ENCODE measurements at regions not wholly inside any gene's neighbourhood (a gene's known extent, or its start where the extent isn't known, plus 50 kb on each side); places are given as distances from the start of the nearest gene placed in this dataset.

- H3K27me3 ChIP-seq (ENCODE audit: control insufficient read depth, insufficient read depth, low read length), result peaks cover 4% of the 10 kb centered on the region; the same call in 1 of the 2 replicates
- no peaks in the 10 kb centered on the region for H3K36me3 ChIP-seq (replicated peaks; ENCODE audit: control insufficient read depth, insufficient read depth, low read length)
- peak; percentile 88 for DNase-seq
- no peak overlapping the region for H3K4me3 ChIP-seq (ENCODE audit: insufficient read depth, low read depth, low read length)
Measured at GRCh38 chrX:39896951-39897740, 200.6 kb downstream of the BCOR start.

- Histone ChIP-seq H3K4me3 (ENCODE audit: insufficient read depth, low read depth, low read length) (no peak overlapping the region), H3K27me3 (ENCODE audit: control insufficient read depth, insufficient read depth, low read length) (peaks cover 4% of the 10 kb centered on the region; the same call in 1 of the 2 replicates), H3K36me3 (replicated peaks; ENCODE audit: control insufficient read depth, insufficient read depth, low read length) (no peaks in the 10 kb centered on the region)
- no peak for DNase-seq
Measured at GRCh38 chrX:39897741-39898097, 200.0 kb downstream of the BCOR start.

- no peak for DNase-seq
- Histone ChIP-seq H3K27me3 (ENCODE audit: control insufficient read depth, insufficient read depth, low read length) (peaks cover 4% of the 10 kb centered on the region; the same call in 1 of the 2 replicates), H3K4me3 (ENCODE audit: insufficient read depth, low read depth, low read length) (no peak overlapping the region), H3K36me3 (replicated peaks; ENCODE audit: control insufficient read depth, insufficient read depth, low read length) (no peaks in the 10 kb centered on the region)
Measured at GRCh38 chrX:39898147-39898546, 199.6 kb downstream of the BCOR start.

- Histone ChIP-seq H3K27me3 (ENCODE audit: control insufficient read depth, insufficient read depth, low read length) (peaks cover 4% of the 10 kb centered on the region; the same call in 1 of the 2 replicates), H3K36me3 (replicated peaks; ENCODE audit: control insufficient read depth, insufficient read depth, low read length) (no peaks in the 10 kb centered on the region), H3K4me3 (ENCODE audit: insufficient read depth, low read depth, low read length) (no peak overlapping the region)
- DNase-seq, result no peak
Measured at GRCh38 chrX:39899059-39899458, 198.7 kb downstream of the BCOR start.

GRCh38 chrX:39899856-39900776 is 197.6 kb downstream of the BCOR start:
- Histone ChIP-seq H3K4me3 (ENCODE audit: insufficient read depth, low read depth, low read length) (no peak overlapping the region), H3K36me3 (replicated peaks; ENCODE audit: control insufficient read depth, insufficient read depth, low read length) (no peaks in the 10 kb centered on the region), H3K27me3 (ENCODE audit: control insufficient read depth, insufficient read depth, low read length) (peaks cover 4% of the 10 kb centered on the region; the same call in 1 of the 2 replicates)
- DNase-seq, result no peak

DNA sequence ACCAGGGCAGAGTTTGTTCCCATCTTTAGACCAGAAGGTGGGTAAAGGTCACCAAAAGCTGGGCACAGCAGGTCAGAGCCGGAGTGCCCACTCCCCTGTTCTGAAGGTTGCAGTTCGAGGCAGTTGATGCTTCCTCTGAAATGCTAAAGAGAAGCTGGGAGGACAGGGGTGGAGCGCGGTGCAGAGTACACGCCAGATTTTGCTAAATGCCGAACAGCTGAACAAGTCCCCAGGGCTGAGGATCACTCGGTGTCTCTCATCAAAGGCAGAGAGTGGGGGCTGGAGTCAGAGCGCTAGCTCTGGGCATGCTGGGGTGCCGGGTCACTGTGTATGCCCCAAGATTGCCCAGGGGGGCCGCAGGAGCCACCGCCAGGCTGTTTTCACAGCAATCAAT is 197.0 kb downstream of the BCOR start:
- Histone ChIP-seq H3K27me3 (ENCODE audit: control insufficient read depth, insufficient read depth, low read length) (peaks cover 4% of the 10 kb centered on the region; the same call in 1 of the 2 replicates), H3K4me3 (ENCODE audit: insufficient read depth, low read depth, low read length) (no peak overlapping the region), H3K36me3 (replicated peaks; ENCODE audit: control insufficient read depth, insufficient read depth, low read length) (no peaks in the 10 kb centered on the region)
- DNase-seq, result peak; percentile 74

- DNase-seq, result no peak
- Histone ChIP-seq H3K27me3 (ENCODE audit: control insufficient read depth, insufficient read depth, low read length) (peaks cover 4% of the 10 kb centered on the region; the same call in 1 of the 2 replicates), H3K4me3 (ENCODE audit: insufficient read depth, low read depth, low read length) (no peak overlapping the region), H3K36me3 (replicated peaks; ENCODE audit: control insufficient read depth, insufficient read depth, low read length) (no peaks in the 10 kb centered on the region)
Measured at GRCh38 chrX:39903343-39903742, 194.4 kb downstream of the BCOR start.

DNA sequence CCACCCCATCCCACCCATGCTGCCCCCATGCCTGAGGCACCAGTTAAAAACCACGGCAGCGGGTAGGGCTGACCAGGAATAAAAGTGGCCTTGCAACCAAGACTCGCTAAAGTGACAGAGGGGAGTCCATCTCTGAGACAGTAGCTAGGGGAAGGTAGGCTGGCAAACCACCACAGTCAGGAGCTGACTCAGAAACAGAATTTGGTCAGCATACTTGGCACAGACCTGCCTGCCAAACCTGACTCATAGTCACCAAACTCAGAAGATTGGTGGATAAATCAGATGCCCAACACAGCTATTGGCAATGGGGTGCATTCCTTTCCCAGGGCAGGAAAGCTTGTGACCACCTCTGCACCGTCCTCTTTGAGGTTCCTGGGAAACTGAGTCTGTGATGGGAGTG is 193.8 kb downstream of the BCOR start:
- Histone ChIP-seq H3K4me3 (ENCODE audit: insufficient read depth, low read depth, low read length) (no peak overlapping the region), H3K27me3 (ENCODE audit: control insufficient read depth, insufficient read depth, low read length) (peaks cover 4% of the 10 kb centered on the region; the same call in 1 of the 2 replicates), H3K36me3 (replicated peaks; ENCODE audit: control insufficient read depth, insufficient read depth, low read length) (no peaks in the 10 kb centered on the region)
- no peak for DNase-seq

GRCh38 chrX:39904816-39905537 is 192.8 kb downstream of the BCOR start:
- H3K4me3 ChIP-seq (ENCODE audit: insufficient read depth, low read depth, low read length), result no peak overlapping the region
- peaks cover 4% of the 10 kb centered on the region; the same call in 1 of the 2 replicates for H3K27me3 ChIP-seq (ENCODE audit: control insufficient read depth, insufficient read depth, low read length)
- DNase-seq, result no peak
- no peaks in the 10 kb centered on the region for H3K36me3 ChIP-seq (replicated peaks; ENCODE audit: control insufficient read depth, insufficient read depth, low read length)

DNA sequence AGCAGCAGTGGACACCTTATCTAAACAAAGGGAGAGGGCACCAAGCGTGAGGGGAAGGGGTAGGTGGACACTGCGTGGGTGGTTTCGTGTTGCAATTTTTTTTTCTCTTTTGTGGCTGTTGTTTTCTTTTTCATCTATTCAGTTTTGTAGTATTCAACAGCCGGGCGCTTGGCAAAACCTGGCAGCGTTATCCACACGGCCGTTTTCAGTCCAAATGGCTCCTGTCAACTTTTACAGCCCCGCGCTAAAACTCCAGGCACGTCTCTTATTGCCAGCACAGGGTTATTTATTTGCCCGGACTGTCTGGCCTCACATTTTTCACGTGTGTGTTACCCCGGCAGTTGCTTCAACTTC is 192.2 kb downstream of the BCOR start:
- no peaks in the 10 kb centered on the region for H3K36me3 ChIP-seq (replicated peaks; ENCODE audit: control insufficient read depth, insufficient read depth, low read length)
- H3K4me3 ChIP-seq (ENCODE audit: insufficient read depth, low read depth, low read length), result no peak overlapping the region
- no peak for DNase-seq
- H3K27me3 ChIP-seq (ENCODE audit: control insufficient read depth, insufficient read depth, low read length), result peaks cover under 1% of the 10 kb centered on the region; the same call in 1 of the 2 replicates

DNA sequence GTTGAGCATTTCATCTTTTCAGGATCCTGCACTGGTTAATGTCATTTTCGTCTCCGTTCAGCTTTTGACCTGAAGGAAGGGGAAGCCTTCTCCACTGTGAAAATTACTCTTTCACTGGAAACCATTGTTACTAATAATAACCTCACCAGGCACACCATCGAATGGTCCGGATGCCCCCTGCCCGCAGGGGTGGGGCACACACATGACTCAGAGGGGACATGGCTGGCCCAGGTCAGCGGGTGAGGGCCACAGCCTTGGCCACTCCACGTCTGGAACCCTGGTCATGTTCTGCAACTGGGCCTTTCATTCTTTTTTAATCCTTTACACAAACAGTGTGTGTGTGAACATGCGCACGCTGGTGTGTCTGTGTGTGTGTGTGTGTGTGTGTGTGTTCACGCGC is 191.8 kb downstream of the BCOR start:
- no peaks in the 10 kb centered on the region for H3K36me3 ChIP-seq (replicated peaks; ENCODE audit: control insufficient read depth, insufficient read depth, low read length)
- H3K27me3 ChIP-seq (ENCODE audit: control insufficient read depth, insufficient read depth, low read length), result no peaks in the 10 kb centered on the region; the same call in 1 of the 2 replicates
- no peak overlapping the region for H3K4me3 ChIP-seq (ENCODE audit: insufficient read depth, low read depth, low read length)
- DNase-seq, result no peak

GRCh38 chrX:39907964-39908661 is 189.6 kb downstream of the BCOR start:
- no peaks in the 10 kb centered on the region; the same call in 1 of the 2 replicates for H3K27me3 ChIP-seq (ENCODE audit: control insufficient read depth, insufficient read depth, low read length)
- no peak overlapping the region for H3K4me3 ChIP-seq (ENCODE audit: insufficient read depth, low read depth, low read length)
- no peaks in the 10 kb centered on the region for H3K36me3 ChIP-seq (replicated peaks; ENCODE audit: control insufficient read depth, insufficient read depth, low read length)
- peak; percentile 74 for DNase-seq

DNA sequence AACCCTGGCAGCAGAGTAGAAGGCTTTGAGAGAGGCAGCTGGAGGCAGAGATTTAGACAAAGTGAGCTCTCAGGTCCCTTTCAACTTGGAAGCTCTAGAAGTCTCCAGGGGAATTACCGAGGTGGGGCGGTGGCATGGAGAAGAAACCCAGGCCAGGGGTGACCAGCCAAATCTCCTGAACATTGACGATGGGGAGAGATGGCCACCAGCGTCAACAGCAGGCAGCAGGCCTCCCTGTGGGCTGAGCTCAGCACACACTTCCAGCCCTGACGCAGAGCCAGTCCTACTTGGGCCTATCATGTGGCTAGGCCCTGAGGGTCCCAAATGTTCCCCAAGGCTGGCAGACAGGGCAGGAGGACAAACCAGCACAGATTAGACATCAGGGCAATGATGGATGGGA is 187.8 kb downstream of the BCOR start:
- no peak for DNase-seq
- Histone ChIP-seq H3K36me3 (replicated peaks; ENCODE audit: control insufficient read depth, insufficient read depth, low read length) (no peaks in the 10 kb centered on the region), H3K4me3 (ENCODE audit: insufficient read depth, low read depth, low read length) (no peak overlapping the region), H3K27me3 (ENCODE audit: control insufficient read depth, insufficient read depth, low read length) (no peaks in the 10 kb centered on the region; the same call in 1 of the 2 replicates)

DNA sequence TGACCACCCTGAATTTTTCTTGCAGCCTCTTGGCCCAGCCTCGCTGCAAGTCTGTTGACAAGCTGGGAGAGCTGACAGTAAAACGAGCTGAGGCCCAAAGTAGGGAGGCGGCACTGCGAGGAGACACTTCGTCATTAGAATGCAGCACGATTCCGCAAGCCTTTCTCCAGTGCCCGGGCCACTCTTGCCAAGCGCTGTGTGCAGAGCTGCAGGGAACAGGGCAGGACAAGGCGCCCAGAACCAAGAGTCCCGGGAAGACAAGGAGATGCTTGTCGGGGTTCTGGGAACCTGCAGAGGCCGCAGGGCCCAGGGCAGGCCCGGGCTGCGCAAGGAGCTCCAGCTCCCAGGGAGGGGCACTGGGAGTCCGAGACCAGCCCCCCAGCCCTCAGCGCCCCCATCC is 187.1 kb downstream of the BCOR start:
- DNase-seq, result no peak
- Histone ChIP-seq H3K36me3 (replicated peaks; ENCODE audit: control insufficient read depth, insufficient read depth, low read length) (no peaks in the 10 kb centered on the region), H3K27me3 (ENCODE audit: control insufficient read depth, insufficient read depth, low read length) (no peaks in the 10 kb centered on the region; the same call in 1 of the 2 replicates), H3K4me3 (ENCODE audit: insufficient read depth, low read depth, low read length) (no peak overlapping the region)

Measured in H7 (cell line).